ENCODE measurements at regions not wholly inside any gene's neighbourhood (a gene's known extent, or its start where the extent isn't known, plus 50 kb on each side); places are given as distances from the start of the nearest gene placed in this dataset.

- TF ChIP-seq CTCF (IDR thresholded peaks at IDR 0.05): no peak
- TF ChIP-seq POLR2A (IDR thresholded peaks at IDR 0.05): no peak
These were observed 76.8 kb upstream of the FOXP4 start for GRCh38 chr6:41469156-41470028.

All from gastroesophageal sphincter (tissue), 3 donors.